ENCODE measurements at regions not wholly inside any gene's neighbourhood (a gene's known extent, or its start where the extent isn't known, plus 50 kb on each side); places are given as distances from the start of the nearest gene placed in this dataset.

GRCh38 chr7:125316466-125316865, 386.8 kb upstream of the POT1 start (continued):
- TF ChIP-seq CGGBP1 (CRISPR knock-in tag; IDR thresholded peaks at IDR 0.05) (no peak), E2F4 (CRISPR knock-in tag; IDR thresholded peaks at IDR 0.05; ENCODE audit: low read depth) (no peak), ATF4 (CRISPR knock-in tag; IDR thresholded peaks at IDR 0.05) (no peak), TCF7L2 (IDR thresholded peaks at IDR 0.05; ENCODE audit: low read depth, low read length) (no peak), ZBTB7A (IDR thresholded peaks at IDR 0.05; ENCODE audit: borderline replicate concordance, control insufficient read depth, low read depth, low read length) (no peak), ATF2 (CRISPR knock-in tag; IDR thresholded peaks at IDR 0.05) (no peak), KDM1A (IDR thresholded peaks at IDR 0.05) (no peak), PHB (CRISPR knock-in tag; IDR thresholded peaks at IDR 0.05) (no peak), CHCHD3 (CRISPR knock-in tag; IDR thresholded peaks at IDR 0.05) (no peak), ETV1 (tag; conservative IDR thresholded peaks at IDR 0.05; ENCODE audit: low read depth) (no peak), SRSF7 (optimal IDR thresholded peaks at IDR 0.05; ENCODE audit: low read depth, low read length) (no peak), FOXK2 (conservative IDR thresholded peaks at IDR 0.05 in 1 of 2, IDR thresholded peaks at IDR 0.05 in 1 of 2; ENCODE audit: low read depth in 2 of 2) (no peak), ZNF41 (CRISPR knock-in tag; conservative IDR thresholded peaks at IDR 0.05) (no peak), ZNF212 (CRISPR knock-in tag; IDR thresholded peaks at IDR 0.05) (no peak), BCLAF1 (IDR thresholded peaks at IDR 0.05; ENCODE audit: borderline replicate concordance in 1 of 2, control insufficient read depth in 1 of 2, low read depth in 2 of 2, low read length in 1 of 2) (no peak), ARID2 (IDR thresholded peaks at IDR 0.05) (0 out of 2 replicates have a peak, but pooled peaks have one; percentile 46), SOX6 (IDR thresholded peaks at IDR 0.05) (no peak), TAF1 (IDR thresholded peaks at IDR 0.05; ENCODE audit: control insufficient read depth, extremely low read depth, insufficient read depth, low read length, severe bottlenecking) (no peak), ZNF224 (CRISPR knock-in tag; IDR thresholded peaks at IDR 0.05) (no peak), ETS2 (tag; IDR thresholded peaks at IDR 0.05; ENCODE audit: borderline replicate concordance, poor library complexity, severe bottlenecking) (no peak), ZNF778 (CRISPR knock-in tag; IDR thresholded peaks at IDR 0.05) (no peak)
